IPS-15b (cell line): ENCODE measurements at regions not wholly inside any gene's neighbourhood (a gene's known extent, or its start where the extent isn't known, plus 50 kb on each side); places are given as distances from the start of the nearest gene placed in this dataset.
"Not testable (repeated sequence)": the region's sequence is repeated elsewhere in the genome, so short reads cannot be mapped to it uniquely, and the experiment has no call there.

Experiments used
- H3K27me3 ChIP-seq: one replicate; pipeline ENCODE4 v1.6.1; 2013; ENCODE audit warnings: low read length; ENCODE audit not compliant: control insufficient read depth, insufficient read depth
- H3K36me3 ChIP-seq: one replicate; pipeline ENCODE4 v1.6.1; 2013; ENCODE audit warnings: low read length; ENCODE audit not compliant: control insufficient read depth, insufficient read depth
- H3K4me1 ChIP-seq: one replicate; pipeline ENCODE4 v1.6.1; 2013; ENCODE audit warnings: mild to moderate bottlenecking, low read length; ENCODE audit not compliant: control insufficient read depth, insufficient read depth
- H3K4me3 ChIP-seq: one replicate; pipeline ENCODE4 v1.5.1; 2013; ENCODE audit warnings: low read depth, low read length
- H3K9ac ChIP-seq: one replicate; pipeline ENCODE4 v1.6.1; 2013; ENCODE audit warnings: low read depth, mild to moderate bottlenecking, low read length
- H3K9me3 ChIP-seq: one replicate; pipeline ENCODE4 v1.6.1; 2013; ENCODE audit warnings: mild to moderate bottlenecking, low read length; ENCODE audit not compliant: control insufficient read depth, insufficient read depth

DNA sequence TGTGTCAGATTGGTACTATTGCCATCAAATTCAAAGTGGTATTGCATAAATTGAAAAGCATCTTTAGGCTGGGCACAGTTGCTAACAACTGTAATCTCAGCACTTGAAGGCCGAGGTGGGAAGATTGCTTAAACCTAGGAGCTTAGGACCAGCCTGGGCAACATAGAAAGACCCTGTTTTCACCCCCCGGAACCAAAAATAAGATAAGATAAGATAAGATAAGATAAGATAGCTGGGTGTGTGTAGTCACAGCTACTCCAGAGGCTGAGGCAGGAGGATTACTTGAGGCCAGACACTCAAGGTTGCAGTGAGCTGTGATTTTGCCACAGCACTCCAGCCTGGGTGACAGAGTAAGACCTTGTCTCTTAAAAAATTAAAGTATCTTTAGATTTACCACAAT lies 297.9 kb upstream of the SEMA6A start:
- Histone ChIP-seq H3K9ac (no peak overlapping the region), H3K27me3 (no peaks in the 10 kb centered on the region), H3K36me3 (no peaks in the 10 kb centered on the region), H3K9me3 (no peaks in the 10 kb centered on the region), H3K4me3 (no peak overlapping the region), H3K4me1 (no peaks in the 10 kb centered on the region)

DNA sequence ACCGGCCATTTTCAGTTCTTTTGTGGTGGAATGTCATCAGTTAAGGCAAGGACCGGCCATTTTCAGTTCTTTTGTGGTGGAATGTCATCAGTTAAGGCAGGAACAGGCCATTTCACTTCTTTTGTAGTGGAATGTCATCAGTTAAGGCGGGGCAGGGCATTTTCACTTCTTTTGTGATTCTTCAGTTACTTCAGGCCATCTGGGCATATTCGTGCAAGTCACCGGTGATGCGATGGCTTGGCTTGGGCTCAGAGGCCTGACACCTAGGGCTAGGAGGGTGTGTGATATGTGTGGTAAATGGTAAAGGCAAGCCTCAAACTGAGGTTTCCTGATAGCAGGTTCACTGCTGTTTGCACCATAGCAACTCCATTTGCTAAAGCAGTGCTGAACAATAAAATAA lies 293.2 kb upstream of the SEMA6A start:
- H3K36me3 ChIP-seq, H3K9ac ChIP-seq, H3K4me3 ChIP-seq, H3K9me3 ChIP-seq, H3K27me3 ChIP-seq: not testable (repeated sequence)
- H3K4me1 ChIP-seq, result peaks cover 31% of the 10 kb centered on the region

DNA sequence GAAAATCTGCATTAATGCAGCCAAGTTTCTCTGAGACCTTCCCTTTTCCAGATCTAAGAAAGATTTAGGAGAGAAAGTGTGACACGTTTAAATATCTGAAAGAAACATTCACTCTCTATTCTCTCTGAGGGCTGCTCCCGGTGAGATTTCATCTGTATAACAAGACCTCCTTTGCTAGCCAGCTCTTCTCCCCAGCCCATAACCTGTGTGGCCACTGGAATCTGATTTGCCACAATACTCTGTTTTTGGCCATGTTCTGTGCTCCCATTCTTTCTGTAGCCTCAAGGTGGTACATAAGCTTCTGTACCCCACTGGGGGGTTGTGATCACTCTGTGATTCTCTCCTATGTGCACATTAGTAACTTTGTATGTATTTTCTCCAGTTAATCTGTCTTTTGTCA lies 291.0 kb upstream of the SEMA6A start:
- Histone ChIP-seq H3K27me3 (no peaks in the 10 kb centered on the region), H3K9ac (no peak overlapping the region), H3K36me3 (no peaks in the 10 kb centered on the region), H3K4me3 (no peak overlapping the region), H3K4me1 (peaks cover 35% of the 10 kb centered on the region), H3K9me3 (no peaks in the 10 kb centered on the region)

DNA sequence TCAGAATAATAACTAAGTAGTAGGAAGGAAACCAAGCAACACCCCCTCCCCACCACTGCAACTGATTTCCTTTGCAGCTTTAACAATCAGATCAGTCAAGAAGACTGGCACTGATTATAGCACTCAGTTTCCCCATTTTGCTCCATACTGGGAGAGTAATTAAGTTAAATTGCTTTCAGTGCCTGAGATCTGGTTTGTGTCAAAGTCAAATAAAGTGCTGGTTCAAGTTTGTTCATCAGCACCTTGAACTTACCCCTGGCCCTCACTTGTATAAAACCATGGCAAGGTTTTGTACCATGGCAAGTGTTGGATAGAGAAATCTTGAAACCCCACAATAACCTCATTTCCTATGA lies 290.2 kb upstream of the SEMA6A start:
- Histone ChIP-seq H3K27me3 (no peaks in the 10 kb centered on the region), H3K4me3 (no peak overlapping the region), H3K9ac (no peak overlapping the region), H3K36me3 (no peaks in the 10 kb centered on the region), H3K9me3 (no peaks in the 10 kb centered on the region), H3K4me1 (peaks cover 35% of the 10 kb centered on the region)

DNA sequence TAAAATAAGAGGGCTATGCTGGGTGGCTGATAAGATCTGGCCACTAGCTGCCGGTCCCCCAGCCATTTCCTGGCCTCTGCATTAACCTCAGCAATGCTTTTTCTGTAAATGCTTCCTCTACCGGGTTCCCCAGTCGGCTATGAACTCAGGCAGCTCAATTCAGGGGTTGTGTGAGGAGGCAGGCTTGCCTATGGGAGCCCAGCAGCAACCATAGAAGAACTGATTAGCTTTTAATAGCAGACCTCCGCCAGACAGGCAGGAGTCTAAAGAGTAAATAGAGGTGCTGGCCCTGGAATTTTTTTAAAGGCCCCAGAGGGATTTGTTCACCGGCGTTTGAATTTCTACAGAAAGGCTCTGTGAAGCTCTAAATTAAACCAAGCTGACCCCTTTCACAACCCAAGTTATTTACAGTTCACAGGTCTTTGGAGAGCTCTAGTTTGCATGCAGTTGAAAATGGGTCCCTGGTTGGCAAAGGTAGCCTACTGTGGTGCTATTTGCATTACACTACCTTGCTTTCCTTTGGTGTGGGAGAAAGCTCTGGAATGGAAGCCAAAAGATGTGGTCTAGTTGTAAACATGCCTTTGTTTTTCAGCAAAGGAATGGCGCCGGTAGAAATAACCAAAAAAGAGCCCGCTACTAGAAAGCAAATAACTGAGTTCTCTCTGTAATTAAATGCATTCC lies 289.7 kb upstream of the SEMA6A start:
- peak overlapping the region; percentile 47 for H3K9ac ChIP-seq
- no peak overlapping the region for H3K4me3 ChIP-seq
- no peaks in the 10 kb centered on the region for H3K27me3 ChIP-seq
- no peaks in the 10 kb centered on the region for H3K9me3 ChIP-seq
- no peaks in the 10 kb centered on the region for H3K36me3 ChIP-seq
- peaks cover 35% of the 10 kb centered on the region for H3K4me1 ChIP-seq

DNA sequence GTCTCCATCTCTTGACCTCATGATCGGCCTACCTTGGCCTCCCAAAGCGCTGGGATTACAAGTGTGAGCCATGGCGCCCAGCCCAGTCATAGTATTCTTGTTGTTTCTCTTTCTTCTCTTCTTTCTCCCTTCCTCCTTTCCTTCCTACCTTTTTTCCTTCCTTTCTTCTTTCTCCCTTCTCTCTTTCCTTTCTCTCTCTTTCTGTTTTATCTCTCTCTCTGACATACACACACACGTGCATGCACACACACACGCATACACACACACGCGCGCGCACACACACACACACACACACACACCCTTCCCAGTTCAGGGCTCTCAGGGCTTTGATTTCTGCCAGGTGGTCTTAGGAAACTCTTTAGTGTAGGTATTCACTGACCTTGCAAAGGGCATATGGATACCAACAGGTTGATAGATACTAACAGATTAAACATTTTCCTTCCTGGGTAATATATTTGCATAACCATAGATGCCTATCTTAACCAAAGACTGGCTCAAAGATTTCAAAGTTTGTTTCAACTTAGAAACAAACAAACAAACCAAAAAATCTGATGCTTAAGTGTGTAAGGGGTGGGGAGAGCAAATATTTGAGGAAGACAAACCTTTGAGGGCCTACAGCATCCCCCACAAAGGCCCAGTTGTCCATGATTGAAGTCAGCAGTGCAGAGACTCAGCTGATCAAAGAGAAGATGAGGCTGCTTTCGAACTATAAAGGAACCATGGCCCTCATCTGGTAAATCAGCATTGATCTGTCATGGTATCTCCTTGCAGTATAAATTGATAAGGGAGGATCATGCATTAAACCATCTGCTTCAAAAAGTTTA lies 288.2 kb upstream of the SEMA6A start:
- Histone ChIP-seq H3K27me3 (no peaks in the 10 kb centered on the region), H3K4me1 (peaks cover 35% of the 10 kb centered on the region), H3K36me3 (no peaks in the 10 kb centered on the region), H3K4me3 (no peak overlapping the region), H3K9me3 (no peaks in the 10 kb centered on the region), H3K9ac (peak overlapping the region; percentile 74)

DNA sequence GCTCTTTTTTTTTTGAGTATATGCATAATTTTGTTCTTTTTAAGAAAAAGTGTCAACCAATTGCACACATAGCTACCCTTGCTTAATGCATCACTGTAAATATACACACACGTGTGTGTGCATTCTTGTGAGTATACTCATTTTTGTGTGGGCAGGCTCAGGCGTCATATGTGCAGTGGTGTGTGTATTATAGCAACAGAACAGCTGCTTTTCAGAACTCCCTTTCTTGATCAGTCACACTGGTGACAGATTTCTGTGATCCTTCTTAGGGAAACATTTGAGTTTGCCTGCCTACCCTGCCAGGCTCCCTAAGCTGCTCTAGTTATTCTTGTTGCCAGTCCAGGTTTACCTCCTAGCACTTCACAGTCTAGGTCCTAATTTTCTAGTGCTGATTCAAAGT lies 287.0 kb upstream of the SEMA6A start:
- Histone ChIP-seq H3K36me3 (no peaks in the 10 kb centered on the region), H3K4me3 (no peak overlapping the region), H3K9ac (no peak overlapping the region), H3K4me1 (peaks cover 35% of the 10 kb centered on the region), H3K27me3 (no peaks in the 10 kb centered on the region), H3K9me3 (no peaks in the 10 kb centered on the region)

DNA sequence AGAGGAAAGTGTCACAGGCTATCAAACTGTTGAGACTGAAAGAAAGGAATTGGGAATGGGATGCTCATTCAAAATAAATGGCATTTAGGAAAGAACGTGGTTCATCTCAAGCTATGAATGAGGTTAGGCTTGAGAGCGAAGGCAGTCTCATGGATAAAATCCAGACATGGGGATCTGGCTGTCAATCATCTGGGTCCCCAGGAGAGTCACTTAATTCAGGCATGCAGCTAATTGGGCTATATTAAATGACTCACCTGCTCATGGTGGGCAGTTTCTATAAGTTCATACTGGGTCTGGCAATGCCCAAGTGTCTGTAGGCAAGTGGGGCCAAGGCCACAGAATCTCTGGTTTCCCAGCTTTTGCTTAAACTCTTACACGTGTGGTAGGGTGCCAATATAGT lies 286.5 kb upstream of the SEMA6A start:
- peaks cover 34% of the 10 kb centered on the region for H3K4me1 ChIP-seq
- H3K9ac ChIP-seq, result no peak overlapping the region
- no peak overlapping the region for H3K4me3 ChIP-seq
- no peaks in the 10 kb centered on the region for H3K36me3 ChIP-seq
- no peaks in the 10 kb centered on the region for H3K9me3 ChIP-seq
- H3K27me3 ChIP-seq, result no peaks in the 10 kb centered on the region

DNA sequence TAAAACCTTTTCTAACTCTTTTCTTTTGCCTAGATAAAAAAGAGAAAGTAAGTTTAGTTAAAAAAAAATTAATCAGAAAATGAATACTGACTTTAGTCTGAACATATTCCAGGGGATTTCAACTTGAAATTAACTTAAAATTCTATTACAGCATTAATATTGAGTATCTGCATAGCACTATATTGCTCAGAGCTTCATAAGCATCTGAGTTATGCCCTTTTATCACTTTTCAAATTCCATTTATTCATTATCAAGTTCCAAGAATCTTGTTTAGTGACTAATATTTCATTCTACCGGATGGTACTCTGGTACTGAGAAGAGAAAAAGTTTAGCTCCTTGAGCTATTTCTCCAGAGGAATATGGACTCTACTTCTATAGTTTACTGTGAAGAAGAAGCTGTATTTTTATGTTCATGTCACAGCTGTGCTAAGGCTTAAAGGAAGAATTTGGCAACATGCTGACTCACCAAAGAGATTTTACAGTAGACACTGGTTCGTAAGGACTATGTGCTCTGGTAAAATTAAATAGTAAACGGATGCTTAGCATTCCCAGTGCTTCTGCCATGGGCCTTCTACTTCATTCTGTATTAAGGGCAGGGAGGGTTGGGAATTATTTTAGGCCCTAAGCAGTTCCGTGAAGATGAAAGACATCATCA lies 285.2 kb upstream of the SEMA6A start:
- Histone ChIP-seq H3K9me3 (no peaks in the 10 kb centered on the region), H3K4me3 (no peak overlapping the region), H3K36me3 (no peaks in the 10 kb centered on the region), H3K4me1 (peaks cover 26% of the 10 kb centered on the region), H3K9ac (no peak overlapping the region), H3K27me3 (no peaks in the 10 kb centered on the region)

DNA sequence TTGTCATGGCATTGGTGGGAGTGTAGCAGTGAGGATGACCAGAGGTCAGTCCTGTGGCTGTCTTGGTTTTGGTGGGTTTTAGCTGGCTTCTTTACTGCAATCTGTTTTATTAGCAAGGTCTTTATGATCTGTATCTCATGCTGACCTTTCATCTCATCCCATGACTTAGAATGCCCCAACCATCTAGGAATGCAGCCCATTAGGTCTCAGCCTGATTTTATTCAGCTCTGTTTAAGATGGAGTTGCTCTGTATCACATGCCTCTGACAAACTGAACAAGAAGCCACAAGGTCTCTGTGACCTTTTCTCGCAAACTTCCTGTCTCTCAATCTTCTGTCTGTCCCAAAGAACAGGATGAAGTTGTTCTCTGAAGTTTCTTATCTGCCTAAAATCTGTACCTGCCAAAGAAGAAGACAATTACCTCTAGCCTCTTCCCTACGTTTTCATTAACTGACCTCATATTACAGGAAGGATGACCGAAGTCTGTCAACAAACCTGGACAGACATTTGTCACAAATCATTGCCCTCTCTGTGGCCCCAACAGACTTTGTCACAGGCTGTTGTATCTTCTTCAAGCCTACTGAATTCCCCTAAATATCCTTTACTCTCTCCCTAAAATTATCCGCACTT lies 284.2 kb upstream of the SEMA6A start:
- Histone ChIP-seq H3K9me3 (no peaks in the 10 kb centered on the region), H3K36me3 (no peaks in the 10 kb centered on the region), H3K9ac (no peak overlapping the region), H3K4me1 (peaks cover 21% of the 10 kb centered on the region), H3K27me3 (no peaks in the 10 kb centered on the region), H3K4me3 (no peak overlapping the region)

DNA sequence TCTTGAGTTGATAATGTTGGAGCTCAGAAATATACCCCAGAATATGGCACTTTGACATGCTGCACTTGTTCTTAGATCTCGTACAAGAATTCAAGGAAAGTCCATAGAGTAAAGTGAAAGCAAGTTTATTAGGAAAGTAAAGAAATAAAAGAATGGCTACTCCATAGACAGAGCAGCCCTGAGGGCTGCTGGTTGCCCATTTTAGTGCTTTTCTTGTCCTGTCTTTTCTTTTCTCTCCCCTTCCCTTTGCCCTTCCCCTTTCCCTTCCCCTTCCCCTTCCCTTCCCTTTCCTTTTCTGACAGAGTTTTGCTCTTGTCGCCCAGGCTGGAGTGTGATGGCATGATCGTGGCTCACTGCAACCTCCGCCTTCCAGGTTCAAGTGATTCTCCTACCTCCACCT lies 283.4 kb upstream of the SEMA6A start:
- not testable (repeated sequence) for H3K9ac ChIP-seq, H3K36me3 ChIP-seq, H3K27me3 ChIP-seq, H3K9me3 ChIP-seq, H3K4me3 ChIP-seq
- peaks cover 13% of the 10 kb centered on the region for H3K4me1 ChIP-seq
